ENCODE measurements at regions not wholly inside any gene's neighbourhood (a gene's known extent, or its start where the extent isn't known, plus 50 kb on each side); places are given as distances from the start of the nearest gene placed in this dataset.

- H3K9me3 Mint-ChIP-seq = no peaks in the 10 kb centered on the region
- peaks cover 25% of the 10 kb centered on the region for H3K27me3 Mint-ChIP-seq
- no peaks in the 10 kb centered on the region for H3K36me3 Mint-ChIP-seq (ENCODE audit: low read depth)
- no peak for ATAC-seq (replicated peaks)
- no peak overlapping the region for H3K27ac Mint-ChIP-seq
- no peaks in the 10 kb centered on the region for H3K4me1 Mint-ChIP-seq
- no peak overlapping the region for H3K4me3 Mint-ChIP-seq
These were observed 176.8 kb upstream of the GLI2 start for GRCh38 chr2:120558847-120559246.

GRCh38 chr2:120559401-120559800 lies 176.3 kb upstream of the GLI2 start:
- ATAC-seq (replicated peaks) = no peak
- no peaks in the 10 kb centered on the region for H3K9me3 Mint-ChIP-seq
- H3K36me3 Mint-ChIP-seq (ENCODE audit: low read depth) = no peaks in the 10 kb centered on the region
- H3K27me3 Mint-ChIP-seq = peaks cover 22% of the 10 kb centered on the region
- H3K27ac Mint-ChIP-seq = no peak overlapping the region
- H3K4me3 Mint-ChIP-seq = no peak overlapping the region
- no peaks in the 10 kb centered on the region for H3K4me1 Mint-ChIP-seq

DNA sequence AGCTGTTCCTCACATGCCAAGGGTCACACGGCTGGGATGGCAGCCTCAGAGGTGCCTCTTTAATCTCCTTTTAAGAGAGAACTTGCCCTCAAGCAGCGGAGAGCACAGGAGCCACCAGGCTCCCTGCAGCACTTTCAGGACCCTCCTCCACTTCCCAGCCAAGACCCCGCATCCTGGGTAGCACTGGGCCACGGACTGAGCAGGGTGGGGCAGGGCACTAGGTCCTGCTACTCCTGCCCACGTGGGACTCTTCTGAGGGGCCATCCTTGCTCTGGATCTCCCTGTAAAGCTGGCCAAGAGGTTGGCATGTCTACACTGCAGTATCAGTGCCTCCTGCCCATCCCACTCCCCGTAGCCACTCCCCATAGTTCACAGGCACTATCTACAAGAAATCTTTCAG lies 175.3 kb upstream of the GLI2 start:
- Mint-ChIP-seq H3K4me3 (no peak overlapping the region), H3K9me3 (no peaks in the 10 kb centered on the region), H3K27me3 (peaks cover 17% of the 10 kb centered on the region), H3K27ac (no peak overlapping the region), H3K4me1 (no peaks in the 10 kb centered on the region), H3K36me3 (ENCODE audit: low read depth) (no peaks in the 10 kb centered on the region)
- ATAC-seq (replicated peaks) = no peak

- H3K27me3 Mint-ChIP-seq = peaks cover 12% of the 10 kb centered on the region
- ATAC-seq (replicated peaks) = no peak
- H3K36me3 Mint-ChIP-seq (ENCODE audit: low read depth) = no peaks in the 10 kb centered on the region
- no peaks in the 10 kb centered on the region for H3K9me3 Mint-ChIP-seq
- no peak overlapping the region for H3K4me3 Mint-ChIP-seq
- no peaks in the 10 kb centered on the region for H3K4me1 Mint-ChIP-seq
- no peak overlapping the region for H3K27ac Mint-ChIP-seq
These were observed 174.2 kb upstream of the GLI2 start for GRCh38 chr2:120561379-120562035.

DNA sequence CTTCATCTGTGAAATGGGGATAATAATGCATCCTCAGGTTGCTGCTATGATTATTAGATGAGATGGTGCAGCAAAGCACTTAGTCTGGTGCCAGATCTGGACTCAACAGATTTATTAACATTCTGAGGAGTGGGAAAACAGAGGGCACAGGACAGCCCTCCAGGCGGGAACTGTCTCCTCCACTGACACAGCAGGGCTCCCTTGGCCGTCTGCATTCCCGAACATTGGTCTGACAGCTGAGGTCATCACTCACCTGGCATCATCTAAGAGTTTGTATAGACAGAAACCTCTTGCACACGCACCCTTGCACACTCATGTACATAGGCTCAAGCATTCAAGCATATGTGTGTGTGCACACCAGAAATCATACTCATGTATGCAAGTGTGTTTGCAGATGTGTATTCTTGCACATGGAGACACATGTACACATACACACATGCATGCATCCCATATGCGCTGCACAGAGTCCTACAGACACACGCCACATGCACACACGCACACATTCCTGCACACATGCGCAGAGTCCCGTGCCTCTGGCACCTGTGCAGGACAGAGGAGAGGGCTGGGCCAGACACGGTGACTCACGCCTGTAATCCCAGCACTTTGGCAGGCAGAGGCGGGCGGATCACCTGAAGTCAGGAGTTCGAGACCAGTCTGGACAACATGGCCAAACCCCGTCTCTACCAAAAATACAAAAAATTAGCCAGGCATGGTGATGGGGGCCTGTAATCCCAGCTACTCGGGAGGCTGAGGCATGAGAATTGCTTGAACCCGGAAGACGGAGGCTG lies 173.3 kb upstream of the GLI2 start:
- no peaks in the 10 kb centered on the region for H3K36me3 Mint-ChIP-seq (ENCODE audit: low read depth)
- no peaks in the 10 kb centered on the region for H3K9me3 Mint-ChIP-seq
- peaks cover 12% of the 10 kb centered on the region for H3K27me3 Mint-ChIP-seq
- H3K4me1 Mint-ChIP-seq = no peaks in the 10 kb centered on the region
- ATAC-seq (replicated peaks) = no peak
- H3K27ac Mint-ChIP-seq = no peak overlapping the region
- H3K4me3 Mint-ChIP-seq = no peak overlapping the region

DNA sequence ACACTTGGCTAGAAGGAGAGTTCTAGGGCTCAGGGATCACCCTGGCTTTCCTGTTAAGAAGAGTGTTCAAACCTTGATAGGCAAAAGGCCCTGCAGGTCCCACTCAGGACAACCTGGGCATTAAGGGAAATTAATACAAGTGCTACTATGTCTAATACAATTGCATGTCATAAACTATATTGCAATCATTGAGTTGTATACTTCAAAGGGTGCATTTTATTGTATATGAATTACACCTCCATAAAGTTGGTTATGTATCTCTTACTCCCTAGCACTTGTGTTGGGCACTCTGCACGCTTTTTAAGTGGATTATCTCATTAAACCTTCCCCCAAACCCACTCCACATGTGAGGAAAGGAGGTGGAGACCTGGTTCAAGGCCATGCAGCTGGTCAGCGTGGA lies 172.1 kb upstream of the GLI2 start:
- H3K9me3 Mint-ChIP-seq = no peaks in the 10 kb centered on the region
- peaks cover 6% of the 10 kb centered on the region for H3K27me3 Mint-ChIP-seq
- H3K4me3 Mint-ChIP-seq = no peak overlapping the region
- ATAC-seq (replicated peaks) = no peak
- H3K36me3 Mint-ChIP-seq (ENCODE audit: low read depth) = no peaks in the 10 kb centered on the region
- no peaks in the 10 kb centered on the region for H3K4me1 Mint-ChIP-seq
- no peak overlapping the region for H3K27ac Mint-ChIP-seq

DNA sequence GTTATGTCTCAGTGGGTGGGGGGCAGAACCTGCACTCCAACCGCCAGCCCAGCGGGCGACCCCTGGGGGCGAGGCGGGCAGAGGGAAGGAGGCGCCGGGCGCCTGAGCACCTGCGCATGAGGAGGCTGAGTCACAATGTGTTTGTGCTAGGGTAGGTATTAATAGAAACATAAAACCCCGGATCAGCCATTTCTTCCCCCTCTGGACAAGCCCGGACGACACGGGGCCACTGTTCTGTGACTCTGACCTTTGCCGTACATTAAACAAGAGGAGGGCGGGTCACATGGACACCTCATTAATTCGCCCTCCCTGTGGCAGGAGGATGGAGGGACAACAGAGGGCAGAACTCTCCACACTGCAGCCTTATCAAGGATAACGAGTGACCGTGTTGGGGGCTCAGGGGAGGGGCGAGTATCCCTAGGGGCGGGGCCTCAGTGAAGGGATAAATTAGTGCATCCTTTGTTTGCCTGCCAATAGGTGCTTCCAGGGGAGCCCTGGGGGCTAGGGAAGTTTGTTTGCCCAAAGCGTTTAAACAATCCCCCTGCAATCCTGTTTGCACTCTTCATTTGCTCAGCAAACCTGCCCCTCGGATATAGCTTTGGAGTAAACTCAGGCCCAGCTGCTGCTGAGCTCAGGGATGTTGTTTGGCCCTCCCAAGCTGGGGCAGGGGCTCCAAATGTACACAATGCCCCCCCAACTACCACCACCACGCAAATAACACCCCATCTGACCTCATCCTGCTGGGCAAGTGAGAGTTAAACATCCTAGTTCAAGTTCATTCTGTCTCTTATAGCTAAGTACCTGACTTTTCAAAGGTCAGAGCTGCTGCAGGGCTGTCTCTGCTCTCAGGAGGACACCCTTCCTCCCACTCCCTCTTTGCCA lies 171.2 kb upstream of the GLI2 start:
- H3K4me1 Mint-ChIP-seq = no peaks in the 10 kb centered on the region
- no peak for ATAC-seq (replicated peaks)
- H3K27ac Mint-ChIP-seq = no peak overlapping the region
- peaks cover under 1% of the 10 kb centered on the region for H3K27me3 Mint-ChIP-seq
- H3K4me3 Mint-ChIP-seq = no peak overlapping the region
- no peaks in the 10 kb centered on the region for H3K36me3 Mint-ChIP-seq (ENCODE audit: low read depth)
- no peaks in the 10 kb centered on the region for H3K9me3 Mint-ChIP-seq

DNA sequence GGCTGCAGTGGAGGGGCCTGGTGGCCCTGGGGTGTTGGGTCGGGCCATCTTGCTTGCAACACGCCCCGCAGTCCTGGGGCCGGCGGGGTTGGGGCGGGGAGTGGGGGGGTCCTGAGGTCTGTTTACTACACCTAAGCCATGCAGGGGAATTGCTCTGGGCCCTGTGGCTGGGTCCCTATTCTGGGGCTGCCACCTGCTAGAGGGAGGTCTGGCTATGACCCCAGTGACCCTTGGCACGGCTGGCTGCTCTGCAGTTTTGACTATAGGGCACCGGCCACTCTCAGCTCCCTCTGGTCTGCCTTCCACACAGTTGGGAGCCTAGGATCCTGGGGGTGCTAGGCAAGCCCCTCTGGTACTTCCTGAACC lies 170.6 kb upstream of the GLI2 start:
- Mint-ChIP-seq H3K27me3 (peaks cover 4% of the 10 kb centered on the region), H3K4me3 (no peak overlapping the region), H3K27ac (no peak overlapping the region), H3K4me1 (no peaks in the 10 kb centered on the region), H3K36me3 (ENCODE audit: low read depth) (no peaks in the 10 kb centered on the region), H3K9me3 (no peaks in the 10 kb centered on the region)
- ATAC-seq (replicated peaks) = no peak

GRCh38 chr2:120565929-120566328 lies 169.7 kb upstream of the GLI2 start:
- ATAC-seq (replicated peaks) = no peak
- no peak overlapping the region for H3K4me3 Mint-ChIP-seq
- H3K27ac Mint-ChIP-seq = no peak overlapping the region
- no peaks in the 10 kb centered on the region for H3K9me3 Mint-ChIP-seq
- H3K27me3 Mint-ChIP-seq = peaks cover 4% of the 10 kb centered on the region
- H3K4me1 Mint-ChIP-seq = no peaks in the 10 kb centered on the region
- H3K36me3 Mint-ChIP-seq (ENCODE audit: low read depth) = no peaks in the 10 kb centered on the region

GRCh38 chr2:120566331-120567035 lies 169.2 kb upstream of the GLI2 start:
- no peak overlapping the region for H3K4me3 Mint-ChIP-seq

DNA sequence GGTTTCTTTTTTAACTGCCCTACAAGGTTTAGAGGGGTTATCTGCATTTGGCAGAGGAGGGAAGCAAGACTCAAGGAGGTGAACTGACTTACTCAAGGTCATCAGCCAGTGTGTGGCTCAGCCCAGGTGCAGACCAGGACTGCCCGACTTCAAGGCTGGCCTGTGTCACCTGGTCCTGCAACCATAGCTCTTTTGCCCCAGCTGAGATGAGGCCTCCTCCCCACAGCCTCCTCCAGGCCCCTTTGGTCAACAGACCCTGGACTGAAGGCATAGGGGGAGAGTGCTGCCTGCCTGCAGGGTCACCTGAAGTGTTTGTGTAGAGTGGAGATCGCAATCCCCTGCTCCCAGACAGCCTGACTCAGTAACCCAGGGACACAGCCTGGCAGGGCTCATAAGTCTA lies 168.5 kb upstream of the GLI2 start:
- no peaks in the 10 kb centered on the region for H3K36me3 Mint-ChIP-seq (ENCODE audit: low read depth)
- H3K4me3 Mint-ChIP-seq = no peak overlapping the region
- no peaks in the 10 kb centered on the region for H3K9me3 Mint-ChIP-seq
- ATAC-seq (replicated peaks) = no peak
- H3K27me3 Mint-ChIP-seq = peaks cover 4% of the 10 kb centered on the region
- H3K4me1 Mint-ChIP-seq = no peaks in the 10 kb centered on the region
- H3K27ac Mint-ChIP-seq = no peak overlapping the region

More at GRCh38 chr2:120566331-120567035, 169.2 kb upstream of the GLI2 start:
- H3K27me3 Mint-ChIP-seq = peaks cover 4% of the 10 kb centered on the region
- no peak overlapping the region for H3K27ac Mint-ChIP-seq
- H3K9me3 Mint-ChIP-seq = no peaks in the 10 kb centered on the region
- no peak for ATAC-seq (replicated peaks)
- H3K36me3 Mint-ChIP-seq (ENCODE audit: low read depth) = no peaks in the 10 kb centered on the region
- no peaks in the 10 kb centered on the region for H3K4me1 Mint-ChIP-seq

DNA sequence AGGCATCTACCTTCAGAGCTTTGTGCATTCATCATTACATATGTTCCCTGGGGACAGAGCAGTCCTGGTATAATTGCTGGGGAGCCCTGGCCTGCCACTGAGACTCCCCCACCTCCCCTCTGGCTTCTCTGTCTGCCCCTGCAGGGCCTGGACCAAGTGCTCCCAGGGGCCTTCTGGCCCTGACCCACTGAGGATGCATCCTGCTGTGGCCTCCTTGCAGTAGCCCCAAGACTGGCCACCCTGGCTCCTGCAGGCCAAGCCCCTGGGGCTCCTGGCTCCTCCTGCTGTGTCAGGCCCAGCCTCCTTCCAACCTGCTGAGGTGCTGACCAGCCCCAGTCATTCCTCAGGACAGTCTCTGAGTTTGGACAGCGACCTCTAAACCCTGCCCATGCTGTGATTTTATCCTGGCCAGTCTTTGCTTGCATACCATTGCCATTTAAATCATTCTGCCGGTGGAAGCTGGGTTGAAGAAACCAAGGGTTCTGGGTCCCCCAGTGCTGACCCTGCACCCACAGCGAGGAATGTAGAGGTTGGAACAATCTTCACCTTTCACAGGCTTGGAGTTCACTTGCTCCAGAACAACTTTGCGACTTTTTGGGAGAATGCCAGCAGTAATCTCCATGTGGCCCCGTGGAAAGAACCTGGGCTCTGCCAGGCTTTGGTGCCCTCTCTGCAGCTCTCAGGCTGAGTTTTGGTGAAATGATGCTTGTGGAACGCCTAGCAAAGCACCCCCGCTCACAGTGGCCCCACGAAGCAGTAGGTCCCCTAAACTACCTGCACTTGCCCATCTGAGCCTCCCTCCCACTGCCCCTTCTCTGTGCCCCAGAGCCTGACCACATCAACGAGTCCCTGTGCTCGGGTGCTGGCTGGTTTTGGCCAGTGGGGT lies 167.3 kb upstream of the GLI2 start:
- H3K4me3 Mint-ChIP-seq = no peak overlapping the region
- H3K9me3 Mint-ChIP-seq = no peaks in the 10 kb centered on the region
- H3K27ac Mint-ChIP-seq = no peak overlapping the region
- peaks cover 6% of the 10 kb centered on the region for H3K27me3 Mint-ChIP-seq
- H3K36me3 Mint-ChIP-seq (ENCODE audit: low read depth) = no peaks in the 10 kb centered on the region
- H3K4me1 Mint-ChIP-seq = no peaks in the 10 kb centered on the region
- ATAC-seq (replicated peaks) = no peak

- no peaks in the 10 kb centered on the region for H3K4me1 Mint-ChIP-seq
- peaks cover 8% of the 10 kb centered on the region for H3K27me3 Mint-ChIP-seq
- no peaks in the 10 kb centered on the region for H3K36me3 Mint-ChIP-seq (ENCODE audit: low read depth)
- no peak for ATAC-seq (replicated peaks)
- no peak overlapping the region for H3K4me3 Mint-ChIP-seq
- H3K9me3 Mint-ChIP-seq = no peaks in the 10 kb centered on the region
- H3K27ac Mint-ChIP-seq = no peak overlapping the region
These were observed 166.7 kb upstream of the GLI2 start for GRCh38 chr2:120568975-120569268.

DNA sequence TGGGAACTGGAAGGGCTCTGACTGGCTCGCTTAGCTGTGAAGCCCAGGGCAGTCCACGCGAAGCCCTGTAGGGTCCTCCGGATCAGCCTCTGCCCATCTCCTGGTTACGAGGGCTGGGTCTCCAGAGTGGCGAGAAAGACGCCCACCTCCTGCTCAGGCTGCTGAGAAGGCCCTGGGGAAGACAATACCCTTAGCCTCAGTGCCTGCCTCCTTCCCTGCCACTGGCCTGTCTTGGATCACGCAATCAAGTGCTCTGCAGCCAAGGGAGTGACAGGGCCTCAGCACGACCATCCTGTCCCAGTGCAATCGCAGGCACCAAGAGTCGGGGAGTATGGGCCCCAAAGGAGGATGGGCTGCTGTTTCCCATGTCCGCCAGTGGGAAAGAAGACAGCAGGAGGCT lies 165.7 kb upstream of the GLI2 start:
- no peak overlapping the region for H3K27ac Mint-ChIP-seq
- no peaks in the 10 kb centered on the region for H3K9me3 Mint-ChIP-seq
- H3K27me3 Mint-ChIP-seq = peaks cover 13% of the 10 kb centered on the region
- H3K36me3 Mint-ChIP-seq (ENCODE audit: low read depth) = no peaks in the 10 kb centered on the region
- no peaks in the 10 kb centered on the region for H3K4me1 Mint-ChIP-seq
- no peak for ATAC-seq (replicated peaks)
- no peak overlapping the region for H3K4me3 Mint-ChIP-seq

All from activated T-helper 17 cell treated with anti-CD3 and anti-CD28 coated beads, Interleukin-2, amount 50 U/mL, for 72 hours (primary cell).